ENCODE measurements at regions not wholly inside any gene's neighbourhood (a gene's known extent, or its start where the extent isn't known, plus 50 kb on each side); places are given as distances from the start of the nearest gene placed in this dataset.
"Not testable (repeated sequence)": the region's sequence is repeated elsewhere in the genome, so short reads cannot be mapped to it uniquely, and the experiment has no call there.

DNA sequence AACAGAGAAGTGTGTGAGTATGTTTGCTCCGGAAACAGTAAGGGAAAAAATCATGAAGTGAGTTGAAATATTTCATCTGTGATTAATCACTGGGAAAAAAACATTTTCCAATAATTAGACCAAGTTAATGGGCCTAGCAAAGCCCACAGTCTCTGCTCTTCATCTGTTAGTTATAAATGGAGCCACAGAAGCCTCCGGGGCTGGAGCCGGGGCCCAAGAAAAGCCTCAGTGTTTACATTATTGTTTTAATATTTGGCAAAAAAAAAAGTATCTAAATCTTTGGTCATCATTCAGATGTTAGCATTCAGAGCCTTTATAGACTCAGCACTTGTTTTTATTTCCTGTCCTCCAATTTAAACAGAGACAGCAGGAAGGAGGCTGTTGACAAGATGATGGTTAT is 115.0 kb downstream of the UBE2U start:
- no peak for DNase-seq

DNA sequence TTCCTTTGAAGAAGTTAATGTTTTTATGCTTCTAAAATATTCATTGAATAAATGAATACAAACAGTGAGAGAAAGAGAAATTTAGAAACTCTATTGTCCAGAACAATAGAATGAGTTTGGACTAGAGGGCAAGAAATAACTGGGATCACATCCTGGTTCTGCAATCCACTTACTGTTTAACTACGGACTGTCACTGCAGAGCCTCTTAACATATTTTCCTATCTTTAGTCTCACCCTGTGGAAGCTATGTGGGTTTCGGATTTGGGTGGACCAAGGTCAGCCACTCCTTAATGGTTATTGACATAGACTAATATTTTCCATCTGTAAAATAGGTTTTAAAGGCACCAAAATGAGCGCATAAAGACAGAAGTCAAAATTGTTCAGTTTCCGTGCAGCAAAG is 116.6 kb downstream of the UBE2U start:
- DNase-seq = no peak

DNA sequence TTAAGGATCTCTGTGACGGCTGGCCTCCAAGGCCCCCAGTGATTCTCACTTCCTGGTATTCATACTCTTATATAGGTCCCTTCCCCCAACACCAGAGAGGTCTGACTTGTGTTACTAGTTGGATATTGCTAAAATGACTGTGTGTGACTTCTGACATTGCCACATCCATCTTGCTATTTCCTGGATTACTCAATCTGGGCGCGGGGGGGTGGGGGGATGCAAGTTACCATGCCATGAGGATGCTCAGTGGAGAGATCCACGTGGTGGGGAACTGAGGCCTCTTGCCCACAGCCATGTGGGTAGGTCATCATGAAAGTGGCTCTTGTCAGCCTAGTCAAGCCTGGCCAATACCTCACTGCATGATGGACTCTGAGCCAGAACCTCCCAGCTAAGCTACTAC is 117.0 kb downstream of the UBE2U start:
- DNase-seq = no peak

DNA sequence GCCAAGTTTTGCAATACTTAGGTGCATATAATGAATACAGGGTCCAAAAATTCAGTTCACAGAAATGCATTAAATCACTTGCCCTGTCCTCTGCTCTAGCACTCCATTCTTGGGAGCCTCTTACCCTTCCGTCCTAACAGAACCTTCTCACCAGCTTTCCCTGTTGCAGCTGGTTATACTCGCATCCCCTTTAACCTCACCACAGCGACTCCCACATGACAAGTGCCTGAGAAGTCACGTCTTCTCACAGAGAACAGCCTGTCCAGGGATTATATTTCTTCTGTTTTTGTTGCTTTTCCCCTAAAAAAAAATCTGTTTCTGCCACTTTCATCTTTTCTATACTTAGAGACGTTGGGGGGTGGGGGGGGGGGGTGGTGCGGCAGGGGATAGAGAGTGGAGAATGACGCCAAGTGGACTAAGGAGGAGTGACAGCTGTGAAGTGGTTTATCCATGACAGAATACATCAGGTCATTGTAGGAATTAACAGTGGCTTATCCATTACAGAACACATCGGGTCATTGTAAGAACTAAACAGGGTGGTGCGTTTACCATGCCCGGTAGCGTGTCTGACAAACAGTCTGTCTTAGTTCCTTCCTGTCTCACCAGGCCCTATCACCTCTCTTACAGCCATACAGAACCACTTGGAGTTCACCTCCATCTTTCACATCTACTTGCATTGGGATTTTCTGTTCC is 117.6 kb downstream of the UBE2U start:
- DNase-seq = no peak

DNA sequence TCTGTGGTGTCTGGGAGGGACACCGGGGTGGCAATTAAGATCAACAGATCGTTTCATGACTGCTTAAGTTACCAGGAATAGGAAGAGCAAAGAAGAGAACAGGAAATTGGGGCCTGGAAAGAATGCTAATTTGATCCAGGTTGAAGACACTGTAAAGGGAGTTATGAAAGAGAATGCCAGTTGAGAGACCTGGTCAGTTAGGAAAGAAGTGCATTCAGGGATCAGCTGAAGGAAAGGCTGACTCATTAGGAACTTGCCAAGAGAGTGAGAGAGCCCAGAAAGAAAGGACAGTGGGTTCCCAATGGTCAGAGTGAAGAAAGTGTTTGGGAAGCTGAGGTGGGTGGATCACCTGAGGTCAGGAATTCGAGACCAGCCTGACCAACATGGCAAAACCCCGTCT is 119.6 kb downstream of the UBE2U start:
- no peak for DNase-seq

DNA sequence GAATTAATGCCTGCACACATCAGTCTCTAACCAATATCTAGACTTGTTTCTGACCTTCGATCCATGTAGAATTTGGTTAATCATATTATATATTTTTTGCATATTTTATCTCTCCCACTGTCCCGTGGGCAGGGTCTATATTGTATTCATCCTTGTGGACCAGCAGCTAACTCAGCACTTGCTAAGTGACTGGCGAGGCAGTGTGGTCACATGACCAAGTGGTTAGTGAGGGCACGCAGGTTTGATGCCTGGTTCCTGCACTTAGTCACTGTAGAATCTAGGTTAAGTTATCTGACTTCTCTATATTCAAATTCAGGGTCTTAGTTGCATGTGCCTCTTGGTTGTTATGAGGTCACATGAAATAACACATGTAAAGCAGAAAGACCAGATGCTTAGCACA is 120.5 kb downstream of the UBE2U start:
- no peak for DNase-seq

DNA sequence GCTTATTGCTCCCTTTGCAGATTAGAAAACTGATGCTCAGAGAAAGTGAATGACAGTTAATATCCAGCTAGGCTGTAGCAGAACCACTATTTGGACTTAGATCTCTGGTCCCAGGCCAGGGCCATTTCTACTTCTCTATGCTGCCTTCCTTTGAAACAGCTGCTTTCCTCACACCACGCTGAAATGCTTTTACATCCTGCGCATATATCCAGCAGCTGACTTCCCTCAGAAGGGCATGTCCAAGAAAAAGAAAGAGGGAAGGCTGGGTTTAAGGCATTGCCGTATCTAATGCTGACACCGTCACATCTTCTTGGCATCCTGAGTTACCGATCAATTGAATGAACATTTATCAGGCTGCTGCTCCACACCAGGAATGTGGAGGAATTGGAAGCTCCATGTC is 122.4 kb downstream of the UBE2U start:
- no peak for DNase-seq

DNA sequence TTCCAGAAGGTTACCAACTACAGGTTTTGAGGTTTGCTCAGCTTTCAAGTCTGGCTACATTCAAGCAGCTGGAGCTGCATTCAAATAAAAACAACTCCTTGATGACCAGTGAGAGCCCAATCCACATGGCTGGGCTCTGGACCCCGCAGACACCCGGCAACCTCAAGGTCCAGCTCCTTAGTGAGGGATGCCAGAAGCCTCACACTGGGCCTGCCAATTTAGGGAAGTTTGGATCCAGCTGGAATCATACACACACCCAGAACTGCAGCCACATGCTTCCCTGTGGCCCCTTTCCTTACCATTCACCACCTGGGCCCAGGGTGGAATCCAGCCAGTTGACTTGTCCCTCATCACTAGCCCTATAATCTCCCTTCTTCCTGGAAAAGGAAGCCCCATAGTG is 123.7 kb downstream of the UBE2U start:
- no peak for DNase-seq

DNA sequence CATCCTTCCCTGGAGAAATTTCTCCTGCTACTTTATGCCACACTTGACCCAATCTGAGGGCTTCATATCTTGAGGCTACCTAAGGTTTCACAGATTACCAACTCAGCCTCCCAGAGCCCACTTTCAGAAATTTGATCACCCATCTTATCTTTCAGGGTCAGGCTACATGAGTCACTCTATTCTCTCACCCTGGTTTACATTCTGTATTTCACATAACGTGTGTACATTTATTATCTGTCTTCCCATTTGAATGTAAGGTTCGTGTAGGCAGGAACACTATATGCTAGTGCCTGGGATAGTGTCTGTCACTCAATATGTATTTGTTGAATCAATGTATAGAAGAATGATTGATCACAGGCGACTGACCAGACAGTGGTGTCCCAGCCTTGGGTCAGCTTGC is 124.8 kb downstream of the UBE2U start:
- no peak for DNase-seq

DNA sequence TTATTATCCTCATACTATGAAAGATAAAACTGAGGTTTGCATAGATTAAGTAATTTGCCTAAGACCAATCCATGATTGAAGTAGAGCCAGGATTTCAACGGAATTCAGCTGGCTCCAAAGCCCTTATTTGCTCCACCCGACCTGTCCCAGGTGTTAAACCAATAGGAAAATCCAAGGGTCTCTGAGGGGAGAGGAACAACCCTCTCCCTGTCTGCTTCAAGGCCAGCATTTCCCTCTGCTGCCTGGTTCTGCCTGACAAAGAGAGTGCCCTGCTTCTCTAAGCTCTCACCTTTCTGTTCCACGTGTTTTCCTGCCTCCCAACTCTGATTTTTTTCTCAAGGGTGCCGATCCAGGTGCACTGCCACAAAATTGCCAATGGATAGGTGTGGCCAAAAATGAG is 127.4 kb downstream of the UBE2U start:
- DNase-seq = no peak

DNA sequence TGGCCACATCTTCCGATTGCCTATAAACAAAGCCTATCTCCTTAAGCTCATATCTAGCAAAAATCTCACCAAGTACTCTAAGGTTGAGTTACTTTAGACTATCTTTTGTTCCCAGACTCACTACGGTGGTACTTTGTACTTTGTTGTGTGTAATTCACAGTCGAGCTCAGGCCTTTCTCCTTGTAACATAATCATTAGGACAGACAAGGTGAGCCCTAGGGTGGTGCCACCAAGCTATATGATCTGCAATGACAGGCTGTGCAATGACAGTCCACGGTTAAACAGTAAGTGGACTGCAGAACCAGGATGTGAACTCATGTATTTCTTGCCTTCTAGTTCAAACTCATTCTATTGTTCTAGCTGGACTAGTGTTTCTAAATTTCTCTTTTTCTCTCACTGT is 132.2 kb downstream of the UBE2U start:
- no peak for DNase-seq

DNA sequence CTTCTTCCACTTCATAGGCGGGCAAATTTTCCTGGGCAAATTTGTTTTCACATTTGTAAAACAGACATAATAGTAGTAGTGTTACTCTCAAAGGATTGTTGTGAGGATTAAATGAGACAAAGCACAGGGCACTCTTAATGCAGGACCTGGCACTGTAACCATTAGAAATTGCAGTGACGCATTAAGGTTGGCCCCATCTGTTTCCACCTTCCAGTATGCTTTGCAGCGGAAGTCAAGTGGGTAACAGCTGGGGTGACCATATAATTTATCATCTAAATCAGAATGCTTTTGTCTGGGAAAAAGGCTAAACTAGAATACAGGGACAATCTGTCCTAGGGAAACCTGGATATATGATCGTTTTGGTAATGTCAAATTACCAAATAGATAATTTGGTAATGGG is 132.5 kb upstream of the CACHD1 start:
- DNase-seq = no peak

DNA sequence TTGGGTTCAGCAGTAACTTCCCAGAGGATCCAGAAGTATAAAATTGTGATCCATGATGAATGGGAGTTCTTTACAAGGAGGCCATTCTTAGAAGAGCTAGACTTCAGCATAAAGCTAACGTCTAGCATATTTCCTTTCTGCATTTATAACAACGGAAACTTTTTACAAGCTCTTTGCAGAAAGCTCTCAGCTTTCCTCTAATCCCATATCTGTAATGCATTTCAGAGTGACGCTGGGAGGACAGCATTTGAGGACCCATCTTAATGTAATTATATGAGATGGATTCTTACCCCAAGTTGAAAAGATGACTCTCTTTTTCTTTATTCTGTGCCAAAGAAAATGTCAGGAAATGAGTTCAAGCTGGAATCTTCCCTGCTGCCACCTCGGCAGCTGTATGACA is 132.0 kb upstream of the CACHD1 start:
- peak; percentile 88 for DNase-seq

DNA sequence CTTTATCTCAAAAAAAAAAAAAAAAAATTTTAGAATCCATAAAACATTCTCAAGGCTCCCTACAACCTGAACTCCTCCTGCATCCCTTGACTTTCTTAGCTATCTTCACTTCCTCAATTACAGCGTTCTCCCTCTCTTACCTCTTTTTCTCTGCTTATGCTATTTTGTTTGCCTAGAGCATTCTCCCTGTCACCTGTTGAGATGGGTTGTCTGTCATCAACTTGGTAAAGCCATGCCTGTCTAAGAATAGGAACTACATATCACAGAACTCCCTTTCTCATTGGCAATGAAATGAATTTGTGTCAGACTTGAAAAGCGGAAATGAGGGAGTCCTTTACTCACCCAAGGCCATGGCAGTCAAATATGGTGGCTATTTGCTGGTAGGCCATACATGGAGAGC is 129.6 kb upstream of the CACHD1 start:
- no peak for DNase-seq

DNA sequence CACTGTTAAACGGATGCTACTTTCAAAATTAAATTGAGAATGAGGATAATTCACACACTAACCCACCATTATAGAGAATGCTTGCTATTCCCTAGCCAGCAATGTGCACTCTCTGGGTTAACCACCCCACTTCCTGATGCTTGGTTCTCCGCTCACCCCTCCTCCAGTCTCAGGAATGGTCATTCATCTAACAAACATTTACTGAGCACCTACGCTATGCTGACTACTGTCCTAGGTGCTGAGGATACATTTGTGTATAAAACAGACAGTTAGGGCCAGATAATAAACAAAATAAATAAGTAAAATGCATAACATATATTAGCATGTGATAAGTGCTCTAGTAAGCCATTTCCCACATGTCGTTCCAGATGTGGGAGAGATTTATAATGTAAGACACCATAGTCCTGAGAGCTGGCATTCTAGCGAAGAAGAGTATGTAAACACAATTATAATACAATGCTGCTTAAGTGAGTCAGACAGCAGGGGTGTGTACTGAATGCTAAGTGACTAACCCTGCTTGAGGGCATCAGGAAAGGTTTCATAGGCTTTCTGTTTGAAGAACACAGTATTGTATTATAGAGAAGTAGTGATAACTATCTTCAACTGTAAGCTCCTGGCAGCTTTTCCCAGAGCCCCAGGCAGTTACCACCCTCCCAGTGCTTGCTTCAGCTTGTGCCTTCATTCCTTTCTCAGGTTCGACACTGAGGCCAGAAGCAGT is 126.7 kb upstream of the CACHD1 start:
- peak; percentile 45 for DNase-seq

DNA sequence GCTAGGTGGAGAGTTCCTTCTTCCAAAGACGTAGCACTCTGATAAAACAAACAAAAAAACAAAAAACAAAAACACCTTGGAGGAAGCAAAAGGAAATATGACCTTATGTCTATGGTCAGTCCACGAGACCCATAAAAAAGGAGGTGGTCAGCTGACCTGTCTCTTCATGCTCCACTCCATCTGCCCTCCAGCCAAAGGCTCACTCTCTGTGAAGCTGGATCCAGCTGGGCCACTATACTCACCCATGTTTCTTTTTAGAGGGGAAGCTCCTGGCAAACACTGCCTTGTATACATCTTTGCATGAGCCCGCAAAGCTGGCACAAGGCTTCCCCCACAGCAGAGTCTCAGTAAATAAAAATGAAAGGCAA is 126.1 kb upstream of the CACHD1 start:
- no peak for DNase-seq

DNA sequence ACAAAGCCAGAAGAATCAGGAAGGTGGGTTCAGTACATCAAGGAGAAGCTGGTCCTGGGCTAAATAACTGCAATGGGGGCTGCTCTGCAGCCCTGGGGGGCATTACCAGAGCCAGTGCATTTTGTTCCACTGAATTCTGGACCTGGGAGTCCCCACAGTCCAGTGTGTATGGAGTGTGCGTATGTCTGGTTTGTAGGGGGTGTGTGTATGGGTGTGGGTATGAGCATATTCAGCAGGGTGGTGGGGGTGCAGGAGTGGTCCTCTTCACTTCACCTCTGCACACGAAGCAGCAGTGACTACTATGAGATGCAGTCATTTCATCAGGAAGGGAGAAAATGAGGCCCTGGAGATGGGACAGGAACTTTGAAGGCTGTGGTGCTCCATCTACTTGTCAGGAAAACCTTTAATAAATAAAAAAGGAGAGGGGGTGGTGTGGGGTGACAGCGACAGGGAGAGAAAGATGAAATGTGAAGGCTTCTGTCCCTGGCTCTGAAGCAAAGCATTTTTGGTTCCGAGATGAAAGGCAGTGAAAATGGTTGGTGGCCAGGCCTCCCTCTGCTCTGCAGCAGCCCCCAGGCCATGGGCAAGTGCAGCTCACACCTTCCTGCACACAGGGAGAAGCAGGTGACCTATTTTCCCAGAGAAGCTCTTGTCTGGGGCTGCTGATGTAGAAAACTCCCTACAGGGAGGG is 121.5 kb upstream of the CACHD1 start:
- no peak for DNase-seq

DNA sequence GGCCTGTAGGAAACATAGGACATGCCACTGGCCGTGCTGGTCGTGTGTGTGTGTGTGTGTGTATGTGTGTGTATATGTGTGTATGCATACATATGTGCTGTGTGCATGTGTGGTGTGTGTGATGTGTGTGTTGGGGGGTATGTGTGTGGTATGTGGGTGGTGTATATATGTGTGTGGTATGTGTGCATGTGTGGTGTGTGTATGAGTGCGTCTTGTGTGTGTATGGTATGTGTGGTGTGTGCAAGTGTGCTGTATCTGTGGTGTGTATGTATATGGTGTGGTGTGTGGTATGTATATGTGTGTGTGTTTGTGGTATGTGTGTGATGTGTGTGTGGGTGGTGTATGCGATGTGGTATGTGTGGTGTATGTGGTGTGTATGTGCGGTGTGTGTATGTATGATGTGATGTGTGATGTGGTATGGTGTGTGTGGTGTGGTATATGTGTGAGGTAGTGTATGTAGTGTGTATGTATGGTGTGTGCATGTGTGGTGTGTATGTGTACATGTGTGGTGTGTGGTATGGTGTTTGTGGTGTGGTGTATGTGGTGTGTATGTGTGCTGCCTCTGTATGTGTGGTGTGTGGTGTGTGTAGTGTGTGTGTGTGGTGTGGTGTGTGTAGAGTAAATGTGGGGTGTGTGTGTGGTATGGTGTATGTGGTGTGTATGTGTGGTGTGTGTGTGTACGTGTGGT is 120.8 kb upstream of the CACHD1 start:
- no peak for DNase-seq

DNA sequence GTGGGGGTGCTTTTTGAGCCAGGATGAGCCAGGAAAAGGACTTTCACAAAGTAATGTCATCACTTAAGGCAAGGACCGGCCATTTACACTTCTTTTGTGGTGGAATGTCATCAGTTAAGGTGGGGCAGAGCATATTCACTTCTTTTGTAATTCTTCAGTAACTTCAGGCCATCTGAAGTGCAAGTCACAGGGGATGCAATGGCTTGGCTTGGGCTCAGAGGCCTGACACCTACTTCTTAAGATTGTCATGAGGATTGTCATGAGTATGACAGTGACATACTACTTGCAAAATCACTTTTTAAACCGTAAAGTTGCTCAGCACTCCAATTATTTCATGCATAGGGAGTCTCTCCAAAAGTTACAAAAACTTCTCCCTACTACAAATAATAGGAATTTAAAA is 114.4 kb upstream of the CACHD1 start:
- DNase-seq = not testable (repeated sequence)

DNA sequence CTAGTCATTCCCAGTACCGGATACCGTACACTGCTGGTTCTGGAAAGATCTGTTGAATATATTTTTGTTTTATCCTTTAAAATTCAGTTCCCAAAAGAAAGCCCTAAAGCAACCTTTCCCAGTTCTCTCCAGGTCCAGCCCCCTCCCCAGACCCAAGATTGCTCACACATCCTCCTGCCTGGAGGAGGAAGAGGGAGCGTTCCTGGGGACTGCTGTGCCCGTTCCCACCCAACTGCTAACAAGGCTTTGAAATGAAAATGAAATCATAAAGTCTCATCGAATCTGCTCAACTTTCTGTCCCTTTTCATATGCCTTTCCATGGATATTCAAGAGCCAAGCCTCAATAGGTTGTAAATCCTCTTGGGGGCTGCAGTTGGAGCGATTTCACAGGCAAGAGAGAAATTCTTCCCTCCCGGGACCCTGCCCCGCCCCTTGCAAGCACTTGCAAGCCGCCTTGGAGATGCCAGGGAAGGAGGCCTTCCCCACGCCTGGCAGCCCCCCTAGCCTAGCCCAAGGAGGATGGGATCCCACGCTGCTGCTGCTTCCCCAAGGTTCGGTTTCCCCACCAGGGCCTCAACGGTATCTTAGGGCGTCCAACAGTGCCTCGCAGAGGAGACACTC is 113.2 kb upstream of the CACHD1 start:
- no peak for DNase-seq

DNA sequence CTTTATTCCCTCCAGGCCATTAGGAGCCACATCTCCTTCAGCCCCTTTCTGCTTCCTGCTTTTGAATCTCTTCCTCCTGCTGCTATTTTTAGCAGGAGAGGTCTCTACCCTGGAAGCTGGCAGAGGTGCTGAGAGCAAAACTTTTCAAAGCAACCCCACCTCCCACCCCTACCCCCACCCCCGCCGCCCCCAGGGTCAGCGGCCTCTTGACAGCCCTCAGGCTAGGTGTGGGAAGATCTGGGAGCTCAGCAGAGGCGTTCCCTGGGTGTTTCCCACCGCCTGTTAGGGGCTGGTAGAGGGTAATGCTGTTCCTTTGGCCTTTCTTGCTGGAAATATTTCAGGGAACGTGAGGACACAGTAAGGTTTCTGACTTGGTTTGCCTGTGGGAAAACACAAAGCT is 112.5 kb upstream of the CACHD1 start:
- no peak for DNase-seq

DNA sequence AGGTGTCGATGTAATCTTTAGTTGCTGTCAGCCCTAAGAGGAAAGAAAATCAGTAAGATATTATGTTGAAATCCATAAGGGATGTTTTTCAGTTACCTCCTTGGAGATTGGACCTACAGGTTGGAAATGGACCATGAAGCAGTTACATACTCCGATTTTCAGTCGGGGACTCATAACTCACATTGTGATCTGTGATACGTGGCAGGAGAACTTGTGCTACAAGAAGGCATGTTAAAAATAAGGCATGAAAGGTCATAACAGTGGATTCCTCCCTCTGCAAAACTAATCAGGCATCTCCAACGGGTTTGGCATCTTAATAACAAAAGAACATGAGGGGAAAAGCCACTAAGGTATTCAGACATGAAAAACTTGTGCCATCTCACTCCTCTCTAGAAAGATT is 111.2 kb upstream of the CACHD1 start:
- no peak for DNase-seq

DNA sequence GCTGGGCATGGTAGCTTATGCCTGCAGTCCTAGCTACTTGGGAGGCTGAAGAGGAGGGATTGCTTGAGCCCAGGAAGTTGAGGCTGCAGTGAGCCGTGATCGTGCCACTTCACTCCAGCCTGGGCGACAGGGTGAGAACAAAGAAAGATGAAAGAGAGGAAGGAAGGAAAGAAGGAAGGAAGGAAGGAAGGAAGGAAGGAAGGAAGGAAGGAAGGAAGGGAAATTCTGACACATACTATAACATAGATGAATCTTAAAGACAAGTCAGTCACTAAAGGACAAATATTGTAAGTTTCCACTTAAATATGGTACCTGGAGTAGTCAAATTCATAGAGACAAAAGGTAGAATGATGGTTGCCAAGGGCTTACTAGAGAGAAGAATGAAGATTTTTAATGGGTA is 108.0 kb upstream of the CACHD1 start:
- no peak for DNase-seq

All from skin of body (tissue), 1 donor.